ENCODE measurements at regions not wholly inside any gene's neighbourhood (a gene's known extent, or its start where the extent isn't known, plus 50 kb on each side); places are given as distances from the start of the nearest gene placed in this dataset.
A peak's percentile ranks its signal among the peaks of the same experiment; 100 is the strongest.

- TF ChIP-seq, protein P1, sequence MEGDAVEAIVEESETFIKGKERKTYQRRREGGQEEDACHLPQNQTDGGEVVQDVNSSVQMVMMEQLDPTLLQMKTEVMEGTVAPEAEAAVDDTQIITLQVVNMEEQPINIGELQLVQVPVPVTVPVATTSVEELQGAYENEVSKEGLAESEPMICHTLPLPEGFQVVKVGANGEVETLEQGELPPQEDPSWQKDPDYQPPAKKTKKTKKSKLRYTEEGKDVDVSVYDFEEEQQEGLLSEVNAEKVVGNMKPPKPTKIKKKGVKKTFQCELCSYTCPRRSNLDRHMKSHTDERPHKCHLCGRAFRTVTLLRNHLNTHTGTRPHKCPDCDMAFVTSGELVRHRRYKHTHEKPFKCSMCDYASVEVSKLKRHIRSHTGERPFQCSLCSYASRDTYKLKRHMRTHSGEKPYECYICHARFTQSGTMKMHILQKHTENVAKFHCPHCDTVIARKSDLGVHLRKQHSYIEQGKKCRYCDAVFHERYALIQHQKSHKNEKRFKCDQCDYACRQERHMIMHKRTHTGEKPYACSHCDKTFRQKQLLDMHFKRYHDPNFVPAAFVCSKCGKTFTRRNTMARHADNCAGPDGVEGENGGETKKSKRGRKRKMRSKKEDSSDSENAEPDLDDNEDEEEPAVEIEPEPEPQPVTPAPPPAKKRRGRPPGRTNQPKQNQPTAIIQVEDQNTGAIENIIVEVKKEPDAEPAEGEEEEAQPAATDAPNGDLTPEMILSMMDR (IDR thresholded peaks at IDR 0.05), result no peak
These were observed 427.3 kb downstream of the GALR1 start for GRCh38 chr18:77676910-77677309.

DNA sequence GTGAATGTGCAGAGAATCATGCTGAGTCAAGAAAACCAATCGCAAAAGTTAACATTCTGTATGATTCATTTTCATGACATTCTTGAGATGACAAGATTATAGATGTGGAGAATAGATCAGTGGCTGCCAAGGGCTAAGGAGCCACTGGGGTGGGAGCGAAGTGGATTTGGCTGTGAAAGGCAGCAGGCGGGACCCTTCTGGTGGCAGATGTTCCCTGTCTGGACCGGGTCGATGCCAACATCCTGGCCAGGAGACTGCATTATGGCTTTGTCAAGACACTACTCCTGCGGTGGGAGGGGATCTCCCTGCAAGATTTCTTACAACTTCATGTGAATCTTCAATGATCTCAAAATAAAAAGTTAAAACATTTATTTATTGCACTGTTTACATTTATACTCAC, 427.9 kb downstream of the GALR1 start:
- TF ChIP-seq, protein P1 (IDR thresholded peaks at IDR 0.05), result no peak

GRCh38 chr18:77679869-77680268, 430.2 kb downstream of the GALR1 start:
- TF ChIP-seq, protein P1 (IDR thresholded peaks at IDR 0.05), result no peak

DNA sequence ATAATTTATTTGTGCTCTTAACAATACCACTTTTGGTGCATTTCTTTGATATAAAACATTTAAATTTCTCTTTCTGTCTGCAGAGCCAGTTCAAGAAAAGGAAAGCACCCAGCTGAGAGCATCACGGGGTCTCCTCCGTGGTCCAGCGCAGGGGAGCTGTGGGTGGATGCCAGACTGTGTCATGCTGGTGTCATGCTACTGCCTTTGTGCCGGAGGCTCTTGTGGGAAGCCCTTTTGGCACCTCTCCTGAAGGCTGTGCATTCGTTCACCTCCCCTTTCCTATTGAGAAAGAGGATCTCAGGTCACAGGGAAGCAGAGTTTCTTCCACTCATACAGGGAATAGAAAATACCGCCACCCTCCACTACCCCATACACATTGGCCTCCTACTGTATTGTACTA, 450.4 kb downstream of the GALR1 start:
- TF ChIP-seq, protein P1 (IDR thresholded peaks at IDR 0.05), result no peak

GRCh38 chr18:77701977-77702376, 452.3 kb downstream of the GALR1 start:
- TF ChIP-seq, protein P1 (IDR thresholded peaks at IDR 0.05), result no peak

DNA sequence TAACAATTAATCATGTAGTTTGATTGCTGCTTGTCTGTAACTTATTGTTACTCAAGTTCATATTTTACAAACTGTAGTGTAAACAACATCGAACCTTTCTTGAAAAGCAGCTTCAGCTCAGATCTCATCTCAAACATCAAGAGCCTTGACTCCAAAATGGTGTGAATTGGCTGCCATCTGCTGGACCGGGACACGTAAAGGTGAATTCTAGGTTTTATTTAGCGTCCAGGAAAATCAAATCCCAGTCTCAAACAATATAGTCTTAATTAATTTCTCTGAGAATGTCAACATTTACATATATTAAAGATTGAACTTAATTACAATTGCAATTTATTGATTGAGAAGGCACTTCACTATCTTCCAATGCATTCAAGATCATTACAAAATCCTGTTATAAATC, 453.0 kb downstream of the GALR1 start:
- TF ChIP-seq, protein P1 (IDR thresholded peaks at IDR 0.05), result peak; percentile 65

- TF ChIP-seq, protein P1 (IDR thresholded peaks at IDR 0.05), result no peak
These were observed 455.7 kb downstream of the GALR1 start for GRCh38 chr18:77705301-77705700.

DNA sequence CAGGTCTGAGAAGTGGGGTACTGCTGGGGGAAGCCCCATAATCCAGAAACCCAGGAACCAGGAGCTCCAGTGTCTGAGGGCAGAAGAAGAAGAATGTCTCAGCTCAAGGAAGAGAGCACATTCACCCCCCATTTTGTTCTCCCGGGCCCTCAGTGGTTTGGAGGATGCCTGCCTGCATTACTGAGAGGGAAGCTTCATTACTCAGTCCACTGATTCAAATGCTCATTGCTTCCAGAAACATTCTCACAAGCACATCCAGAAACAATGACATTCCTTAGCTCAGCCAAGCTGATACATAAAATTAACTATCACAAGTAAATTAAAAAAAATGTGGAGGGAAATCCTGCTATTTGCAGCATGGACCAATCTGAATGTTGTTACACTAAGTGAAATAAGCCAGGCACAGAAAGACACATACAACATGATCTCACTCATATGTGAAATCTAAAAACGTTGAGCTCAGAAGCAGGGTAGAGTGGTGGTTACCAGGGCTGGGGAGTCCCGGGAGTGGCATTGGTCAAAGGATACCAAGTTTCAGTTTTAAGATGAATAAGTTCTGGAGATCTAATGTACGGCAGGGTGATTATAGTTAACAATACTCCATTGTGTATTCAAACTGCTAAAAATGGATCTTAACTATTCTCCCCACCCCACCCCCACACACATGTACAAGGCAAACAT, 459.3 kb downstream of the GALR1 start:
- TF ChIP-seq, protein P1 (IDR thresholded peaks at IDR 0.05), result no peak

All from LNCAP (cell line).